ENCODE measurements at regions not wholly inside any gene's neighbourhood (a gene's known extent, or its start where the extent isn't known, plus 50 kb on each side); places are given as distances from the start of the nearest gene placed in this dataset.
"Not testable (repeated sequence)": the region's sequence is repeated elsewhere in the genome, so short reads cannot be mapped to it uniquely, and the experiment has no call there.

DNA sequence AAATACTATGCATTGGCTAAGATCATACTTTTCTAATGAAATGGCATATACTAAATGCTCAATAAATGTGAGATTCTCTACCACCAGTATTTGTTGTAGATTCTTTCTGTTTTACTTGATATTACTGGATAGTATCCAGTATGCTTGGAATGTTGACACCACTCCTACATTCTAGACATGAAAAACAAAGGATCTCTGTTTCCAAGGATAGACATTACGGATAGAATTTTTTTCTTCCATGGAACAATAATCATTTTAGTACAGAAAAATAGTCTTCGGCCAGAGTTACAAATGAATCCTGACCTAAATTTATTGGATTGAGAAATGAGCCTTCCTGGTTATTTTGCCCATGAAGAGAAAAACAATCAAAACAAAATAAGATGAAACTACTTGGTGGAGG, 258.2 kb upstream of the NT5E start:
- no peak for DNase-seq

DNA sequence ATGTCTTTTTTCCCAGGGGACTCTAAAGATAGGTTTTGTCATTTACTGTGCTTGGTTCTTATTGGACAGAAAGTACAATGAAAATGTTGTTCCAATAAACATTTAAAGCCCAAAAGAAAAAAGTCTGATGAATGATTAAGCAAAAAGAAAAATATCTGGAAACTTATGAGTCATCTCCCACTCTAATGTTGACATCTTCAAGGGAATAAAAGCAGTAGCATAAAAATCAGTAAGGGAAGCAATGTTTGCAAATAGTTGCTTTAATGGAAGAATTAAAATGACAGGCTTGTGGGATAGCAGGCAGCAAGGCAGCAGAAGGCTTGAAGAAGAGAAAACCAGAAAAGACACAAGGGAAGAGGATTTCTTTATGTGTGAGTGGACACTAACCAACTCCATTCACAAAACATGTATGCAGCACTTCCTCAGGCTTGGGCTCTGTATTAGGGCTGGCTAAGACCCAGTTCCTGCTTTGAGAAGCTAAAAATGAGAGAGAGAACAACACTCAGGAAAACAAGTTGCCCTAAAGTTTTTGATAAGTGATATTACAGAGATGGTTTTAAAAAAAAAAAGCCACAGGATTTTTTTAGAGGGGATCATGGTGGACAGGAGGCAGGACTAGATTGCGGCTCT, 263.2 kb upstream of the NT5E start:
- no peak for DNase-seq

- no peak for DNase-seq
Measured at GRCh38 chr6:85185977-85186376, 263.9 kb upstream of the NT5E start.

DNA sequence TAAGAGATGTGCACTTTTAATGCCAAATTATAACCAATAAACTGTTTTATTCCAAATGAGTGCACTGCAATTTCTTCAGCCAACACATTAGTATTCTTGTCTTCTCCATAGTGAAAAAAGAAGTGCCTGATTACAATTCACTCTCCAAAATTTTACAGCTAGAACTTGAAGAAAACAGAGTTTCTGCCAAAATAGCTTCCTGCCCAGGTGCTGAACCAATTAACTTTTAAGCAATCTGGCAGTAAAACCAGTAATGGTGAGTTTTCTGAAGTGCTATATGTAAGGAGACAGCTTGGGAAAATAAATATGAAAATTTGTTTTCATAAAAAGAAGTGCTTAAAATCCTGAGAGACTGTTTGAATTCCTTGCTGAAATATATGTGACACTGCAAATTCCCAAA, 266.0 kb upstream of the NT5E start:
- DNase-seq = no peak

DNA sequence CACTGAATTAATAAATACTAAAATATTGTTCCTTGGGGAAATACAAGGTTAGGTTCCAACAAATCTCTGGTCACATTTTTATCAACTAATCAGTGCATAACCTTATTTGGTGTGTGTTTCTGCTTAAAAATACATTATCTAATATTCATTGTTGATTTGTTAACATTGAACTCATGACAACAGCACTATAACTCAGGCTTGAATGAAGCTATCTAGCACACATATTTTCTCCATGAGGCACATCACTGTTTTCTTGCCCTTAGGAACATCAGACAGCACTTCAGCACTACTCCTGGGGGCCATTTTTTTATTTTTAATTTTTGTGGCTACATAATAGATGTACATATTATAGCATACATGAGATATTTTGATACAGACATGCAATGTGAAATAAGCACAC, 277.2 kb upstream of the NT5E start:
- DNase-seq = no peak

DNA sequence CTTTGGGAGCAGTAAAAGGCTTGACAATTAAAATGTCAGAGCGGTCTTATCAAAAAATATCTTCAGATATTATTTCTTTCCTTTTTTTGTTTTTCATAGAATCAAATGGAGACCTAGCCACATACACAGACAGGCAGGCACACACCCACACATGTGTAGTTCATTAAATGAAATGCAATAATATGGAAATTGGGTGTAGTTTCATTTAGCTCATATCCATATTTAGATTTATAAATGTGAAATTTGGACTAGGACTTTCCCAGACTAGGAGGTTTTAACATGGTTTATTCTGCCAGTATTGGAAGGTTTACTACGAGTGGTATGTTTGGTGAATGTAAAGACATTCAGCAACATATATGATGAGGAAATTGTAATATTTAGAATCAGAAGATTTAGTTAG, 277.7 kb upstream of the NT5E start:
- no peak for DNase-seq

DNA sequence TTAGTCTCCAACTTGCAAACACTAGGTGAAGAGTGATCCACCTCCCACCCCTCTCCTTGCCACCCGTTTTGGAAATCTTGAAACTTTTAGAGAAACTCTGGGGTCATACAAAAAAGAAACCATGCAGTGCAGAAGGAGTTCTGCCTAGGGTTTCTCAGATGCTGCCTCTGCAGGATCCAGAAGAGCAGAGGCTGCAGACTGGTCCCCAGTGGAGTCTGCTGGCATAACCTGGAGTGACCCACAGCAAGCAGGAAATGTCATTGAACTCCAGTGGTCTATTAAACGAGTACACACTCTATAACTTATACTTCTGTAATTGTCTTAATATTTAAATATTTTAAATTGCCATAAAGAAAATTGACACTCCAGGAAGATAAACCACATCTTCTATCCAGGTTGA, 280.7 kb upstream of the NT5E start:
- no peak for DNase-seq

DNA sequence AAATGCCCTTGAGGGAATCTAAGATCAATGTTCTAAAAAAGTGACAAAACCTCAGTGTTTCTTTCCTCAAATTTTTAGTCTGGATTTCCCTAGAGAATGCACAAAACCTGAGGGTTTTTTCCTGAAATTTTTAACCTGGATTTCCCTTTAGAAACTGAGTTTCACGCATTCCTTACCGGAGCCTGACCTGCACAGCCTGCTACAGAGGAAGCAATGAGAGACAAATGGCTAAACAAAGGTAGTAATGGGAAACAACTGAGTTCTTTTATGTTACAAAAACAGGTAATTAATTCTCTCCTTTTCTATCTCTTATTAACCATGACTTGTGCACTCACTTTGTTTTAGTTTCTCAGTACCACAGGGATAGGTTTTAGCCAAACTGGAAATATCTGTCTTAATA, 281.7 kb upstream of the NT5E start:
- DNase-seq = no peak

DNA sequence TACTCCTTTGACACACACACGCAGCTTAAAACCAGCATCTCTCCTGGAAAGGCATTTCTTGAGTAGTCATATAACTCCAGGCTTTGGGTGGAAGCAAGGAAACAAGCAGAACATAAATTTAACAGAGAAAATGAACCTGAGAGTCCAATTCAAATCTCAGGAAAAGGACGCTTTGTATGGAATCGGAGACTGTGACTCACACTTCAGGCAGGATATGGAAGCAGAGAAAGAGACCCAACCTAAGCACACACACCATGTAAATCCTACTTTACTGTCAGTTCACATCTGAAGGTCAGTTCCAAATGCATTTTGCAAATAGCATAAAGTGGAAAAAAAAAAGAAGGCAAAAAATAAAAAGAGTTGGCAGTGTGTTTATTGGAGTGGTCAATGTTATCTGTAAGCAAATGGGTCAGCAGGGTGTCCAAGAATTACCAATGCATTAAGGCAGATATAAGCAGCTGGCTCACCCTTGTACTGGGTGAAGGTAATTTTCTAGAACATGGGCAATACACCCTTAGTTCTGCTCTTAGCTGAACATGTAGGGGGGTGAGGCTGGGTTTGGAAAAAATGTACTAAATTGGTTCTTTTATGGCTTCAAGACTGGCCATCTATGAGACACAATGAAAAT, 283.7 kb upstream of the NT5E start:
- no peak for DNase-seq

DNA sequence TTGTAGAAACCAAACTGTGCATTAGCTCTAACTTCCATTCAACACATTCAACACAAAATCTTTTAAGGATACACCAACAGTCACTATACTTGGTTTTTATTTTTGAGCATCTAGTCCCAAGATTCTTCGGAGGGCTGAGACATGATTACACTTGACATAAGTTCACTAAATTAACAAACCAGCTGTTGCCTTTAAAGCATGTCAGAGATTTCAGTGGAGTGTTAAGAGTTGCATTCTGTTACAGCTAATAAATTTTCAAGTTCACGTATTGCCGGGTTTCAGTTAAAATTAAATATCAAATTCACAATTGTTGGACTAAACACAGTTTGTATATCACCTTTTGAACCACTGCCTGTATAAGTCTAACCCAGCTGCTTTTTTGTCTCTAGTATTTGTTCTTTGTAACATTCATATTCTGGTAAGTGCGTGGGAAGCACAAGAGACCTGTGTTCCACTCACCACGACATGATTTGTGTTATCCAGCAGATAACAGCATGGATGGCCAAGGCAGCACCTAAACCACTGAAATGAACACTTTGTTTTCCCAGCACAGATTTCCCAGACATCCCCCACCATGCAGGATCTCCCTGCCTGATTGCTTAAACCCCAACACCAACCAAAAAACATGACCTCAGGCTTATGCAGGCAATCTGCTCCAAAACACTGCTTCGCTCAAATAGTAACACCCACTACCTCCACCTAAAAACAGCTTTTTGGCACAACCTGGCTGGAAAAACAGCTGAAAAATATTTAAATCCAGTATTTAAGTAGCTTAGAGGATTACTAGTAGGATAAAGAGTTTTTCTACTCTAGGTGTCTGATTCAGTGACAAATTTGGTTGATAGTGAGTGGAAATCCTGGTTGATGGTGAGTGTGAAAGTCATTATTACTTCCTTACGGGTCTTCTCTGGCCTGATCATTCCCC, 286.5 kb upstream of the NT5E start:
- DNase-seq = no peak

DNA sequence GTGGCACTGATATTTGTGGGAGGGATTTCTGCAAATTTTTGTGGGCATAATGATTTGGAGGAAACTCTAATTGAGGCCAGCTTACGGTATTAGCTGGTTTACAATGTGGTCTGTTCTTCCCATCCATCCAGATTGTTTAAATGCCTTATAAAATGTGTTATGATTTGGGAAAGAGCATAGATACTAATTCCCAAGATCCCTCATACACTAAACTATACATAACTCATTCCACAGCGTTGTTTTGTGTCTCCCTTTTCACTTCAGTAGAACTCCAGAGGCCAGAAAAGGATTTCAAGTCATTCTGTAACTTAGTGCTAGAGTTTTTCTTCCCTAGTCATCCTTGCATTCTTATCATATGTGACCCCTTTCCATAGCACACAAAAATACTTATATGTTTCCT, 292.6 kb upstream of the NT5E start:
- no peak for DNase-seq

- DNase-seq = no peak
Measured at GRCh38 chr6:85143676-85144075, 306.2 kb upstream of the NT5E start.

DNA sequence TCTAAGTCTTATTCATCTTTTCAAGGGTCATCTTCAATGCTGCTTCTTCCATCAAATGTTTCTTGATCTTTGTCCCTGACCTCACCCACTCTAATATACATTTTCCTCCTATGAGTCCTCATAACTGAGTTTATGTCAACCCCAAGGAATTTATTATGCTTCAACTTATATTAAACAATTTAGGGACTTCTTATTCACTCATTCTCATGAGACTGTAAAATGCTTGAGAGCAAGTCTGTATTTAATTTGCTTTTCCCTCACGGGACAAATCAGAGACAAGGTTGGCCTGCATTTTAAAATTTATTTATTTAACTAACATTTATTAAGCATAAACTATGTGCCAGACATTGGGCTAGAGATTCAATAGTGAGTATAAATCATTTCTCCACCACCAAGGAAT, 312.0 kb upstream of the NT5E start:
- no peak for DNase-seq

- DNase-seq = no peak
Measured at GRCh38 chr6:85136310-85136709, 313.6 kb upstream of the NT5E start.

- DNase-seq = no peak
Measured at GRCh38 chr6:85135376-85136094, 314.3 kb upstream of the NT5E start.

GRCh38 chr6:85134172-85134571, 315.7 kb upstream of the NT5E start:
- no peak for DNase-seq

- DNase-seq = no peak
Measured at GRCh38 chr6:85132091-85132490, 317.8 kb upstream of the NT5E start.

DNA sequence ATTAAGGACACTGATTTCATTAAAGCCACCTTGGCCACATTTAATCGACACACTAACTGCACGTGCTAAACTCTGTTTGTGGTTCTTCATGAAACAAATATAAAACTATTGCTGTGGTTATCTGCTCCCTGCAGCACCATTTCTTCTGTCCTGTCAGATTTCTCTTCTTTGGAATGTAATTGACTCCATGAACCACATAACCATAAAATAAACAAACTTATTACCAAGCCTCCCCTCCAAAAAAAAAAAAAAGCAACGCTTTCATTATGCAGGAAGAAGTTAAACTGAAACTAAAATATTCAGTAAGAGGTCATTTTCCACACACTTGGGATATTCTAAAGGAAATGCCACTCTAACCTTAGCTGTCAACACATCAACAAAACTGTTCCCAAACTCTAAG, 319.1 kb upstream of the NT5E start:
- no peak for DNase-seq

GRCh38 chr6:85129881-85130280, 320.0 kb upstream of the NT5E start:
- no peak for DNase-seq

DNA sequence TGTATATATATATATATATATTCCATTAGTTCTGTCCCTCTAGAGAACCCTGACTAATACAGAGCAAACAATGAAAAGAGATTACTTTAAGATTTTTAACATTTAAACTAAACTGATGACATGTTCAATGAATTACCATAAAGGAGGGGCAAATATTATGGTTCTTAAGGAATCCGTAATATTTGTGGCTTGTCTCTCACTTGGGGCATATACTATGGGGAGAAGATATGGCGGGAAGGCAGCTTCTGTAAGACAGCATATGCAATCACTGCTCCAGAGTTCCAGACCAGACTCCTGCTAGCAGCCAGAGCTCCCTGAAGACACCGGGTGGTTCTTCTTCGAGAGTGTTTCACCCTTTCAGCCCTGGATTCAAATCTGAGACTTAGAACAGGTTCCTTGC, 321.1 kb upstream of the NT5E start:
- DNase-seq = no peak

GRCh38 chr6:85128256-85128655, 321.6 kb upstream of the NT5E start:
- DNase-seq = not testable (repeated sequence)

DNA sequence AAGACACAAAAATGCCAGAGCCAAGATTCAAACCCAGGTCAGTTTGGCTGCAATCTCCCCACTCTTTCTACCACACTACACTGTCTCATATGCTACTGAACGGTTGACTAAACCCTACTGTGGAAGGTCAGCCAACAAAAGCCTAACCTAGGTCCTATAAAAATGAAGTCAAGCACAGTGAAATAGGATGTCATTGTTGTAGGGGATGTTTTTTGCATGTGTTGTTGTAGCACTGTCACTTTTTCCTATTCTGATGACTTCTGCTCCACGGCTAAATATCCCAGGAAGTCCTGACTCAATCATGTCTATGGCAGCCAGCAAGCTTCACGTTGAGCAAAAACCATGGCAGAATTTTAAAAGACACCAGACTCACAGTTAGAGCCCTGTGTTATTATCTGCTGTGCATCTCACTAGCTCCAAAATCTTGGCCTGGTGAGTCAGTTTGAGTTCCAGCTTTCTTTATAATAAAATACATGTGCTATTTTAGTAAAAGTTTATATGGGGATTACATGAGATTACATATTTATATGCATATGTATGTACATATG, 322.1 kb upstream of the NT5E start:
- no peak for DNase-seq

- no peak for DNase-seq
Measured at GRCh38 chr6:85127168-85127498, 322.8 kb upstream of the NT5E start.
